GM19239 (cell line): ENCODE measurements at regions not wholly inside any gene's neighbourhood (a gene's known extent, or its start where the extent isn't known, plus 50 kb on each side); places are given as distances from the start of the nearest gene placed in this dataset.

ENCODE experiments used
- DNase-seq: peaks from one replicate; pipeline ENCODE4 v3.0.0; 2011; ENCODE audit warnings: low spot score; ENCODE audit not compliant: insufficient read length
- FAIRE-seq: peaks from 2 replicates; lab custom pipeline; 2011; peaks lifted over from hg19 to GRCh38; lab: Jason Lieb, UNC

GRCh38 chr10:65314253-65314652 lies 1611.6 kb upstream of the LRRTM3 start:
- no peak for DNase-seq
- FAIRE-seq: no peak

DNA sequence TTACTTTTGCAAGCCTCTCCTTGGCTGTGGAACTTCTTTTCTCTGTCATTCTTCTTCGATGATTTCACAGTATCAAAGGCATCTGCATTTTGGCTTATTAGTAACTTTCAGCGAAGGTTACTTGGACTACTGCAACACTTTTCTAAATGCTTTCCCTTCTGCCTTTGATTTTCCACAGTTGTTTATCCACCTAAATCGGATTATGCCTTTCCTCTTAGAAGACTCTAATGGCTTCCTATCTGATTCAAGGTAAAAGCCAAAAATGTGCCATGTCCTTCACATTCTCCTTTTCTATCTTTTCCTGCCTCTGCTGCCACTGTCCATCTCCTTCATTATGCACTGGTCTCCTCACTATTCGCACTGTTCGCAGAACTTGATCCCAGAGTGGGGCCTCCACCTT lies 1606.3 kb upstream of the LRRTM3 start:
- FAIRE-seq (no peak), DNase-seq (no peak)

DNA sequence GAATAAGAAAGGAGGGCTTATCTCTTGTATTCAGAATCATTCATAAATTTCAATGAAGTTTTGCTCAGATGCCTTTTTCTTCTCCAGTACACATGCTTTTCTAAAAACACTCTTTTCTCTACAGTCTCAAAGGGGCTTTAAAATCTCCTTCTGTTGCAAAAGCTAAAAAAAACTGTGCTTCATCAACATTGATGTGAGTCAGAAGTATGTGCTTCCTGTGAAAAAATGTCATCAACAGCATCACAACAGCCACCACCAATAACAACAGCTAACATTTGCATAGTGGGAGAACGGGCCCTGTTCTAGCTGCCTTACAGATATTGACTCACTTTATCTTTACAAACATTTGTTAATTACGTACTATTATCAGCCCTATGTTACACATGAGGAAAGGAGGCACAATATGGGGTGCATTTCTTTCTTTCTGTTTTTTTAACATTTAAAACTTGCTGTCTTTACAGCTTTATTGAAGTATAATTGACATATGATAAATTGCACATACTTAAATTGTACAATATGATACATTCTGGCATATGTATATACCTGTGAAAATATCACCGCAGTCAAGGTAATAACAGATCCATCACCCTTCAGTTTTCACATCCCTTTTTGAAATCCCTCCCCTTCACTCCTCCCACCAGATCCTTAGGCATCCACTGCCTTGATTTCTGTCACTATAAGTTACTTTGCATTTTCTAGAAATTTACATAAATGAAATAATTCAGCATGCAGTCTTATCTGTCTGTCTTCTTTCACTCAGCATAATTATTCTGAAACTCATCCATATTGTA lies 1605.4 kb upstream of the LRRTM3 start:
- no peak for FAIRE-seq
- DNase-seq: no peak

DNA sequence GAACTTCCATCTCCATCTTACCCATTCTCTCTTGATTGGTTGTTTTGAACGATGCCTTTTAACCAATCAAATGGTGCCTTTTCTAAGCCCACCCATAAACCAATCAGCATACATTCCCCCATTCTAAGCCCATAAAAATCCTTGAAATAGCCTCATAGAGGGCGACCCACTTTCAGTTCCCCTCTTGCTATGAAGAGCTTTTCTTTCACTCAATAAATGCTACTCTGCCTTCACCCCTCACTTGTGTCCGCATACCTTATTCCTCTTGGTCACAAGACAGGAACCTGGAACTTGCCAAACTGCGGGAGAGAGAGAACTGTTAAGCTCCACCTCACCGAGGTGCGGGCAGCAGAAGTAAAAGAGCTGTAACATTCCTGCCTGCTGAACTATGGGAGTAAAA lies 1602.0 kb upstream of the LRRTM3 start:
- DNase-seq: no peak
- no peak for FAIRE-seq

DNA sequence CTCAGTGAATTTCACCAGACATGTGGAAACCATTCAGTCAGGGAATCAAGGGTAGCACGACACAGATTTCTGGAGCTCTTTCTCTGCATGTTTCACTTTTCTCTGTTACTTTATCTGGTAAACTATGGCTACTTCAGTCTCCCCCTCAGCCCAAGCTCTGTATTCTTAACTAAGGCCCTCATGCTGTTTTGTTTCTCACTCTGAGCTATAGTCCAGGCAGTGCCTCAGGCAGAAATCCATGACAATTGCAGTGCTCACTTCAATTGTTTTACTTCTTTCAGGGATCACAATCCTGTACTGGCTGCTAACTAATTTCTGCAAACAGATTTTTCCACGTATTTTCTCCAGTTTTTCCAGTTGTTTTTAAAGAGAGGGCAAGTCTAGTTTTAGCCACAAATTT lies 1599.9 kb upstream of the LRRTM3 start:
- DNase-seq (no peak), FAIRE-seq (no peak)

GRCh38 chr10:65328486-65328885 lies 1597.3 kb upstream of the LRRTM3 start:
- FAIRE-seq (no peak), DNase-seq (no peak)

DNA sequence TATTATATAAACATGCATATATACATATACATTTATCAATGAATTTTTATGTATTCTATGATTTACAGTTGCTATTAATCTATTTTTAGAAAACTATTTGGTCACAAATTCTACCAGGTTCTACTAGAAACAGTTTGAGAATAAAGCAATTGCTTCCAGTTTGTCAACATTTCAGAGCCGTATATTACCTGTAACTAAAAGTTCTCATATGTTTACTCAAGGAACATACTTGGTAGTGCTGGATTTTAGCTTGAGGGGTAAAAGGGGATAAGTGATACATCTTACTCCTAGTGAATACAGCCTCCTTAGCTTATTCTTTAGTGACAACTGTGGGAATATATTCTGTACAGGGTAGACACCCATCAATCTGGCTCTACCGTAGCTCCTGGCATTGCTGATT lies 1590.5 kb upstream of the LRRTM3 start:
- DNase-seq (no peak), FAIRE-seq (no peak)

- FAIRE-seq (no peak), DNase-seq (no peak)
Observed at GRCh38 chr10:65340340-65340739, 1585.5 kb upstream of the LRRTM3 start.

DNA sequence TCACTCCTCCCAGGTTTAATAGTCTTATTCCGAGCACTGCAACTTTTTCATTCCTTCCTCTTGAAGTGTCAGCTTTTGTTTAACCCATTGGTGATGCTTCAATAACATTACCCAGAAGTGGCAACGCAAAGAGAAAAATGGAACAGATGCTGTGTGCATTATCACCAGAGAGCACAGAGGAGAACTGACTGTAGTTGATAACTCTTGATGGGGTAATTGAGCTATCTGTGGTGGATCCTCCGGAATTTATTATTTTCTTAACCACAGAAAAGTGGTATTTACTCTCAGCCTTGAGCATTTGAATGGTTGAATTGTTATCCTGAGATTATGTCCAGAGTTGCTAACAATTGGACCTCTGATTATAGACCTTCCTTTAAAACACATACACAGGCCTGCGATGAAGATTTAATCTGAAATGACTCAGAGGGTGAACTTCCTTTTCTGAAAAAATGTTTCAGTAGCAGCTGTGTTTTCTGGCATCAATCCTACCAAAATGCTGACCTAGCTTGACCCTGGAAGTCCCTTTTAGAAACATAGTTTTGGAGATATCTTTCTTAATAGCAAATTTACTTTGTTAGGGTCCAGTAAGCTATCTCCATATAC lies 1584.4 kb upstream of the LRRTM3 start:
- no peak for DNase-seq

DNA sequence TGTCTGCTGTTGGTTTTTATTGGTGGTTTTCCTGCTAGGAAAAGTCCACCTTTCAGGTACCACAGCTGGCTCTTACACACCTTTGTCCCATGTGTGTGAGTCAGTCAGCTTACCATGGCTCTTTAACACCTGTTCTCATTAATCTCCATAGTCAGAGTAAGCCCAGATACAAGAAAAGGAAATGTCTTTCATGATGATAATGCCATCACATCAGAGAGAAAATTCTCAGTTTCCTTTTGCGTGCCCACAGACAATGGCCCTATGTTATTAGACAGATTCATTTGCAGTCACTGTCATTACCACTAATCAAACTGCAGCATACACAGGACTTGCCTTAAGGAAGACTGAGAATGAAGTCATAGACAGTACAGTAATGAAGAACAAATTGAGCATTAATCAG lies 1583.6 kb upstream of the LRRTM3 start:
- FAIRE-seq (no peak), DNase-seq (no peak)

More for the DNA sequence above, 1584.4 kb upstream of the LRRTM3 start:
- no peak for FAIRE-seq

DNA sequence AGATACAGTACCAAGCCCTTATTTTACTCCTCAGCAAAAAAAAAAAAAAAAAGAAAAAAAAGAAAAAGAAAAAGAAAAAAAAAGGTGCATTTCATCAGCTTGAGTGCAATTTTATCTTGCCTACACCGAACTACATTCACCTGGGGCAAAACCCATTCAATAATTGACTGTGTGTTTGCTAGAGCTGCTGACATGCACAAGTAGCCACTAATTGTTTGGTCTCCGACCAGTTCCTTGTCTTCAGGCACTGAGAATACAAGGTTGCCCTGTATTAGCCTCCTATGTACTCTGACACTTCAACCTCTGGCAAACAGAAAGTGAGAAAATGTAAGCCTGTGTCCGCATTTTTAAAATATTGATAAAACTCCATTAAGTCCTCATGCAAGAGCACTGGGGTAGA lies 1579.4 kb upstream of the LRRTM3 start:
- DNase-seq (no peak), FAIRE-seq (no peak)

- FAIRE-seq (no peak), DNase-seq (no peak)
Observed at GRCh38 chr10:65348637-65349036, 1577.2 kb upstream of the LRRTM3 start.

GRCh38 chr10:65350611-65351010 lies 1575.2 kb upstream of the LRRTM3 start:
- DNase-seq (no peak), FAIRE-seq (no peak)

DNA sequence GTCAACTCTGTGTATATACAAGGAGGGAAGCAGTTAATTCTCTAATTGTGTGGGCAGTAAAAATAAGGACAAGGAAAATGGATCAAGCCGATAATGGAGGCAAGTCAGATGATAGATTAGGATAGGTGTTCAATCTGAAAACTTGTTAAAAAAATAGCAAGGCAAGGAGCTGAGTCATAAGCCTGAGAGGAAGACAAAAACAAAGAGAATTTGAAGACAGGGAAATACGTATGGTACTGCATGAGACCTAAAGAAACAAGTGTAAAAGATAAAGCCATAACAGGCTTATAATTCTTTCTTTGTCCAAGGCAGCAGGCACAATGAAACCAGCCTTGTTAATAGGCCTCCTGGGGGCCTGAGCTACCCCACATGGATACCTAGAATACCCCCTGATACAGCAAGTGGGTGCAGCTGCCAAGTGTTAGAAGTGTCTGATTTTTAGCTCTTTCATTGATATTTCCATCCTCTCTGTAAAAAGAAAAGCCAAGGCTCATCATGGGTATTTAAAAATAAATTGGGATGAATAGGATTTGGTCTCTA lies 1570.6 kb upstream of the LRRTM3 start:
- DNase-seq (no peak), FAIRE-seq (no peak)

DNA sequence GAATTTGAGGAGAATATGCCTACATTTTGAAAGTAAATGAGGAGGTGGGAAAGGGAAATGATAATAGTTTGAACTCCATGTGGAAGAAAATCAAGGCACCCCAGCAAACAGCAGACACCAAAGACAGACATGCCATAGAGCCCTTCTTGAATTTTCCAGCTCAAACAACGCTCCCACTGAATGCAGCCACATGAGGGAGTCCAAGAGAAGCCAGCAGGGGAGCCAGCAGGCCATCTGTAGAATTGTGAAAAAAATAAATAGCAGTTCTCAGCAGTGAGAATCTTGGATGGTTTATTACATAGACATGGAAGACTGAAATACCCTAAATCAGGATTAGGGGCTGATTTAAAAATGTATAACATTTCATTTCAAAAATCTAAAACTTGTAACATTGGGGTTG lies 1567.3 kb upstream of the LRRTM3 start:
- FAIRE-seq (no peak), DNase-seq (no peak)

GRCh38 chr10:65360497-65360896 lies 1565.3 kb upstream of the LRRTM3 start:
- FAIRE-seq (no peak), DNase-seq (no peak)

DNA sequence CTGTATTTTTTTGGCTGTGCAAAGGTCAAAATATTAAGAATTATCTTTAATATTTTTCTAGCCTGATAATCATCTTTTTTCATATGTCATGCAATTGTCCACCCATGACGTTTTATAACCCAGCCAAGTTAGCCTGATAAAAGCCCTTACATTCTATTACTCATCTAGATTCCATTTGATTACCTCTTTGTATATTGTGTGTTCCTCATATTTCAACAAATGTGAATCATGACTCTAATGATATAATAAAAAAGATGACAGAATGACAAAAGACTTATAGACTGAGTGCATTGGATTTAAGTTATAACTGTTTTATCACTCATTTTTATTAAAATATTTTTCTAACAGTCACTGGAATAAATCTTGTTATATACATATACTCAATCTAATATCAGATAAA lies 1560.0 kb upstream of the LRRTM3 start:
- DNase-seq (no peak), FAIRE-seq (no peak)

DNA sequence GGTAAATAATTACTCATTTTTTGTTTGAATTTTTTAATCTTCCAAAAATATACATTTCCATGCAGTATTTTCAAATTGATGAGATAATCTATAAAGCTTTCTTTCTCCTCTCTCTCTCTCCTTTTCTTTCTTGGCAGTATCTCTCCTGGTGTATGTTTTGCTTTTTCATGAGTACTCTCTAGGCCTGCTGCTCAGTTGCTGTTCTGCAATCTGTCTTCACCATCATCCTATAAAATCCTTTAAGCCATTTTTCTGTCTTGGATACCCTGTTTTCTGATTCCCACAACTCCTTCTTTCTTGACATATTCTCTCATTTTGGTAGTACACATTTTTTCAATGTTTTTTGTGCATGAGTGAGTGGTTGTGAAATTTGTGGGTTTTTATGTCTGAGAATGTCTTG lies 1558.1 kb upstream of the LRRTM3 start:
- DNase-seq (no peak), FAIRE-seq (no peak)

DNA sequence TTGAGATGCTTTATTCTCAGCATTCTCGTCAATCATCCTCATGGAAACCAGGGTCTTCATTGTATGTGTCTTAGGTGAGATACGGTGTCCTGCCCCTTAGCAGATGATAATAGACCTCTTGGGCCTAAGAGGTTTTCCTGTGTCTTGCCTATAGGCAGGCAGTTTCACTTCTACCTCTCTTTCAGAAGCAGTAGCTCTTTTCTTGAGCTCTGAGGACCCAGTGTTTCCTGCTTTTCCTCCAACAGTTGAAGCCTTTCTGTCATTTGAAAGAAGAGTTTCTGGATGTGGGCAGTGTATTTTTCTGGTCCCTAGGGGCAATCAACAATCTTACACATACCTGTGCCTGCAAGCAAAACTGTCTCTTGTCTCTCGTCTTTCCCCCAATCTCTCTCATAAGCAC lies 1550.3 kb upstream of the LRRTM3 start:
- no peak for FAIRE-seq
- DNase-seq: no peak

GRCh38 chr10:65377687-65378086 lies 1548.1 kb upstream of the LRRTM3 start:
- DNase-seq (no peak), FAIRE-seq (no peak)

DNA sequence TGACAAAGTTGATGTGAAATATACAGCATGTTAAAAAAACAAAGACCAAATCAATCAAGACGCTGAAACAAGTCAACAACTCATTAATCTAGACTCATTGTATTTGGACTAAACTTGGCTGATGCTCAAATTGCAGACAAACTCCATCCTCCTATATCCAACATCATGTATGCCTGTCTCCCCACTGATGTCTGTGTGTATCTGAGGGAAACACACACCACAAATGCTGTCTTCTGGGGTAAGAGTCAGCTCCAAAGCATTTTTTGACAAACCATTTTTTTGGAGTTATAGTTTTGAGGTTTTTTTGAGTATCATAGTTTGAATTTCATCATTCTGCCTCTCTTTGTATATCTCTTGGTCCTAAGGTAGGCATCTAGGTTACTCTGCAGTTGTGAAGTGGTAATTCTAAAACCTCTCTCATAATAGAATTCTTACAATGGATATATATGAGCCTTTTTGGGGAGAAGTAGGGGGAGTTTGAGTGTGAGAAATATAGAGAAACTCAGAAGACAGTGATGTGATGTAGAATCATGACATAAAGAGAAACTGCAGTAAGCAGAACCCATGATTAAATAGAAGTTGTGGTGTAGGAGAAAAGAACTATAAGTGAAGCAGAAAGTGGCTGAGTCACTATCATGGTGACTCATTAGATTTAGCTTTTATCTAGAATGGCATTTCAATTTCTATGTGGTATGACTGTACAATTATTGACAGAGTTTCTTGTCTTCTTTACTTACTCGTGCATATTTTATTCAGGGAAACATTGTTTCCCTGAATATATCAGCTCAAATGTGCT lies 1531.1 kb upstream of the LRRTM3 start:
- FAIRE-seq (no peak), DNase-seq (no peak)
